ENCODE measurements at regions not wholly inside any gene's neighbourhood (a gene's known extent, or its start where the extent isn't known, plus 50 kb on each side); places are given as distances from the start of the nearest gene placed in this dataset.

DNA sequence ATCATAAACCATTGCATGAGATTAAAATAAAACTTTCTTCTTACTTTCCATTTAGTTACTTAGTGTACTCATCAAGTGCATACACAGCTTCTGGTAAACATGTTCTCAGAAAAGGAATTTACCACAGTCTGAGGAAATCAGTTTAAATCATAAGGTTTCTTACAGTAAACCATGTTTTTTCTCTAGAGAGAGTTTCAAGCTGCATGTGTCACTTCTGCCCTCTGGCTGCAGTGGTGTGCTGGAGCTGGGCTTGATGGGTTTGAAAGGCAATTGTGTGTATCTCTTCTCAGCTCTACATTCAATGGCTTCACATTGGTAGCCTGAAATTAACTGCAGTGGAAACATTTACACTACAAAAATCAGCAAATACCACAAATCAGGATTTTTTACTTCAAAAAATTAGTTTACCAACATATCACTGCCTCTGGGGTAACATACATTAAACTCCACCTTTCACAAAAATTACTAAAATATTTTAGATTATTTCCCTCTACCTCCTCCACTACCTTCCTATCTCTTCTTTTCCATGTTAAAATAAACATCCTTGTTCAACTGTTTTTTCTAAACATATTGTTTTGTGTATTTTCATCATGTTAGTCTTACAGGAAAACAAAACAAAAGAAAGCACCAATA, 414.3 kb downstream of the ANXA1 start:
- peak; percentile 44 for DNase-seq (ENCODE audit: low read depth)
- TF ChIP-seq, protein P1, sequence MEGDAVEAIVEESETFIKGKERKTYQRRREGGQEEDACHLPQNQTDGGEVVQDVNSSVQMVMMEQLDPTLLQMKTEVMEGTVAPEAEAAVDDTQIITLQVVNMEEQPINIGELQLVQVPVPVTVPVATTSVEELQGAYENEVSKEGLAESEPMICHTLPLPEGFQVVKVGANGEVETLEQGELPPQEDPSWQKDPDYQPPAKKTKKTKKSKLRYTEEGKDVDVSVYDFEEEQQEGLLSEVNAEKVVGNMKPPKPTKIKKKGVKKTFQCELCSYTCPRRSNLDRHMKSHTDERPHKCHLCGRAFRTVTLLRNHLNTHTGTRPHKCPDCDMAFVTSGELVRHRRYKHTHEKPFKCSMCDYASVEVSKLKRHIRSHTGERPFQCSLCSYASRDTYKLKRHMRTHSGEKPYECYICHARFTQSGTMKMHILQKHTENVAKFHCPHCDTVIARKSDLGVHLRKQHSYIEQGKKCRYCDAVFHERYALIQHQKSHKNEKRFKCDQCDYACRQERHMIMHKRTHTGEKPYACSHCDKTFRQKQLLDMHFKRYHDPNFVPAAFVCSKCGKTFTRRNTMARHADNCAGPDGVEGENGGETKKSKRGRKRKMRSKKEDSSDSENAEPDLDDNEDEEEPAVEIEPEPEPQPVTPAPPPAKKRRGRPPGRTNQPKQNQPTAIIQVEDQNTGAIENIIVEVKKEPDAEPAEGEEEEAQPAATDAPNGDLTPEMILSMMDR (IDR thresholded peaks at IDR 0.05; ENCODE audit: low read length, missing control alignments), result peak; percentile 55
- no peak overlapping the region for H3K4me3 ChIP-seq (replicated peaks; ENCODE audit: low read depth, low read length)

DNA sequence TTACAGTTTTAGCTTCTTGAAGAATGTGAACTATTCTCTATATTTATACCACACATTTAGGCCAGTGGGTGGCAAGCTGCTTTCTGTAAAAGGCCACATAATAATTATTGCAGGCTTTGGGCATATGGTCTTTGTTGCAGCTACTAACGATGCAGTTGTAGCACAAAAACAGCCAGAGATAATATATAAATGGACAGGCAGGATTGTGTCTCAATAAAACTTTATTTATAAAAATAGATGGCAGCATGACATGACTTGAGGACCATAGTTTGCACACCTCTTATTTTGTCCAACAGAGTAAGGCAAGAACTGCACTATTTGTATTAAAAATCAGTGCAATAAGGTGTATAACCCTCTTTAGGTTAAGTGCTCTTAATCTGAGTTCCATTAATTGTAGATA, 415.0 kb downstream of the ANXA1 start:
- TF ChIP-seq, protein P1 (IDR thresholded peaks at IDR 0.05; ENCODE audit: low read length, missing control alignments), result no peak
- no peak for DNase-seq (ENCODE audit: low read depth)
- H3K4me3 ChIP-seq (replicated peaks; ENCODE audit: low read depth, low read length), result no peak overlapping the region

GRCh38 chr9:73573235-73573634, 421.6 kb downstream of the ANXA1 start:
- TF ChIP-seq, protein P1 (IDR thresholded peaks at IDR 0.05; ENCODE audit: low read length, missing control alignments), result no peak
- no peak overlapping the region for H3K4me3 ChIP-seq (replicated peaks; ENCODE audit: low read depth, low read length)
- DNase-seq (ENCODE audit: low read depth), result no peak

DNA sequence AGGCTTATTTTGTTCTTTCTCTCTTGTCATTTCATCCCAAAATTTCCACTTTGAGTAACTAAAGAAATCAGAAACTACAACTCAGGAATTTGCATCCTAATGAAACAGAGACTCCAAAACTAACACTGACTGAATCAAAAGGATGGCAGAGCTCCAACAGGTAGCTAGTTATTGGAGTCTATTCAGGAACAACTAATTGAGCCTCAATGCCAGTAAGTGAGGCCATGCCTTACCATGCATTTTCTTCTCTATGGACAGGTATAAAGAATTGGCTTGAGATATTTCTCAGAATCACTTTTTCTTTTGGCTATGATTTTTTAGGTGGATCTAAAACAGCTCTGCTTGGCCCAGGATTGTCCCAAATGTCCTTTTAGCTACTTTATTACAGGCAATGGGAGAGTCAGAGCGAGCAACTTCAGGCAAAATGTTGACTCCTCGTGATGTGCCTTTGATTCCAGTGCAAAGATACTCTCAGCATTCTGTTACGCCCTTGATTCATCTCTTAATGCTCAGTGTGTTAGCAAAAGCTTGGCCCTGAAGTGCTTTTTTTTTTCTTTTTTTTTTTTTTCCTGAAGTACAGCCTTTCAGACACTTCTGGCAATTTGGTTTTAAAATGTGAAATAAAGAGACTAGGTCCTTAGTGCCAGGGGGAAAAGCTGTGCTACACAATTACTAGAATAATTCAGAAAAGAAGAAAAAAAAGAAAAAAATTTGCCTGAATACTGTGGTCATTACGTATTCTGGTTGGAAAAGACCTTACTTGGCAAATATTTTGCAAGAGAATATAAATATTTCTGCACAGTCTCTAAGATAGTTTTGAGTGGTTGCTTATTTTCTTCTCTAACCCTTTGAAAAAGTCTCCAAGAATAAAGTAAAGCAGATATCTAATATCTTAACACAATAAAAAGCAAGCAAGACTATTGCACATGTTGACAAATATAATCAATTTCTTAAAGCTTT, 423.7 kb downstream of the ANXA1 start:
- TF ChIP-seq, protein P1 (IDR thresholded peaks at IDR 0.05; ENCODE audit: low read length, missing control alignments), result no peak
- no peak overlapping the region for H3K4me3 ChIP-seq (replicated peaks; ENCODE audit: low read depth, low read length)
- DNase-seq (ENCODE audit: low read depth), result no peak

GRCh38 chr9:73577848-73578247, 426.2 kb downstream of the ANXA1 start:
- TF ChIP-seq, protein P1 (IDR thresholded peaks at IDR 0.05; ENCODE audit: low read length, missing control alignments), result no peak
- H3K4me3 ChIP-seq (replicated peaks; ENCODE audit: low read depth, low read length), result no peak overlapping the region
- peak; percentile 39 for DNase-seq (ENCODE audit: low read depth)

DNA sequence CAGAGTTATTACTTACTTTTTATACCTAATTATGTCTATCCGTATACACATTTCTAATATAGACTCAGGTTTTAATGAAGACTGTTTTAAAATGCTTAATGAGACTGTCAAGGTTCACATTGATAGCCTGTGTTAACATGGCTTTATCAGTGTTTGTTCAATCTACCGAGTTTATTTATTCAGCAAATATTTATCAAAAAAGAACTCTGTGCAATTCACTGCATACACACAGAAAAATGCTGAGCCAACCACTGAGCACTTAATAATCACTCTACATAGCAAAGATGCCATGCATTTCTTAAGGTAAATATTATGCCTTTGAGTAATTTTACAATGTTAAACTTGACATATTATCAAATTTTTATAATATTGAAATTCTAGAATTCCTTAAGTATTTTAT, 428.2 kb downstream of the ANXA1 start:
- TF ChIP-seq, protein P1 (IDR thresholded peaks at IDR 0.05; ENCODE audit: low read length, missing control alignments), result no peak
- no peak for DNase-seq (ENCODE audit: low read depth)
- H3K4me3 ChIP-seq (replicated peaks; ENCODE audit: low read depth, low read length), result no peak overlapping the region

Measured in fibroblast of pulmonary artery (primary cell).